Activated T-cell treated with anti-CD3 and anti-CD28 coated beads, Interleukin-2, amount 50 U/mL, for 4 hours (primary cell): ENCODE measurements at regions not wholly inside any gene's neighbourhood (a gene's known extent, or its start where the extent isn't known, plus 50 kb on each side); places are given as distances from the start of the nearest gene placed in this dataset.

Source experiments
- ATAC-seq, 2 donors: fragments of 200-7000 bp; cut with Tn5 transposase; one replicate each; pipeline ENCODE4 v1.10.0; 2021
- DNase-seq: peaks from one replicate; pipeline ENCODE4 v3.0.0-alpha.2; 2020
- H3K27me3 Mint-ChIP-seq: one replicate; pipeline ENCODE4 v1.8.0; 2021; ENCODE audit warnings: low read depth, mixed read lengths
- H3K36me3 Mint-ChIP-seq: one replicate; pipeline ENCODE4 v1.8.0; 2022; ENCODE audit warnings: mixed read lengths; ENCODE audit not compliant: insufficient read depth
- H3K4me1 Mint-ChIP-seq: one replicate; pipeline ENCODE4 v1.8.0; 2021; ENCODE audit warnings: low read depth, mixed read lengths
- H3K4me3 Mint-ChIP-seq: one replicate; pipeline ENCODE4 v1.8.0; 2021; ENCODE audit warnings: mild to moderate bottlenecking, moderate library complexity, mixed read lengths
- H3K9me3 Mint-ChIP-seq: one replicate; pipeline ENCODE4 v1.8.0; 2021; ENCODE audit warnings: mixed read lengths

DNA sequence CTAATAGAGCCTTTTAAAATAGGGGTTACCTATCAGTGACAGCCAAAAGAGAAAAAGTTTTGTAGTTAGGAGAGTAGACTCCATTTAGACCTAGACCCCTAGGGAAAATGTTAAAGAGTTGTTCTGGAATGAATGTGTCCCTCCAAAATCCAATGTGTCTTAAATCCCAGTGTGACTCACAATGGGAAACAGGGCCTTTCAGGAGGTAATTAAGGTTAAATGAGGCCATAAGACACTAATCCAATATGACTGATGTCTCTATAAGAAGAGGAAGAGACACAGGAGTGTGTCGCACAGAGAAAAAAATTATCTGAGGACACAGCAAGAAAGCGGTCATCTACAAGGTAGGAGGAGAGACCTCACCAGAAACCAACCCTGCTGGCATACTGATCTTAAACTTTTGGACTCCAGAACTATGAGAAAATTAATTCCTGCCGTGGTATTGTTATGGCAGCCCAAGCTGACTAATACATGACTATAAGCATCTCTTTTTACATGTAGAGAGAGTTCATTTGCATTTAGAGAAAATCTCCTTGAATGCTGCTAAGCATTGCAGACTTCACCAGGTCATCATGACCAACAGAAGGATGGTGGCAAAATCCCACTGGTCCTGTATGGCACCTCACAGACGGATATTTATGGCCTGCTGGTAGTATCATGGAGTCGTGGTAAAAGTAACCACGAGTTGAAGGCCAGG, 259.6 kb upstream of the TMTC1 start:
- no peaks in the 10 kb centered on the region for H3K27me3 Mint-ChIP-seq
- H3K9me3 Mint-ChIP-seq = peaks cover 5% of the 10 kb centered on the region
- H3K4me3 Mint-ChIP-seq = no peak overlapping the region
- DNase-seq (no peak), ATAC-seq (no peak)
- H3K36me3 Mint-ChIP-seq = no peaks in the 10 kb centered on the region
- no peaks in the 10 kb centered on the region for H3K4me1 Mint-ChIP-seq

GRCh38 chr12:30041096-30041495, 257.4 kb upstream of the TMTC1 start:
- no peak for DNase-seq
- Mint-ChIP-seq H3K9me3 (peaks cover 5% of the 10 kb centered on the region), H3K4me3 (no peak overlapping the region), H3K4me1 (no peaks in the 10 kb centered on the region), H3K27me3 (no peaks in the 10 kb centered on the region), H3K36me3 (no peaks in the 10 kb centered on the region)
- ATAC-seq = no peak

GRCh38 chr12:30030693-30031374, 247.1 kb upstream of the TMTC1 start:
- no peaks in the 10 kb centered on the region for H3K4me1 Mint-ChIP-seq
- ATAC-seq (no peak), DNase-seq (no peak)
- no peaks in the 10 kb centered on the region for H3K27me3 Mint-ChIP-seq
- H3K36me3 Mint-ChIP-seq = no peaks in the 10 kb centered on the region
- H3K9me3 Mint-ChIP-seq = peaks cover 5% of the 10 kb centered on the region
- H3K4me3 Mint-ChIP-seq = no peak overlapping the region

GRCh38 chr12:30026621-30027234, 243.0 kb upstream of the TMTC1 start:
- DNase-seq (no peak), ATAC-seq (no peak)
- H3K27me3 Mint-ChIP-seq = no peaks in the 10 kb centered on the region
- no peaks in the 10 kb centered on the region for H3K4me1 Mint-ChIP-seq
- no peak overlapping the region for H3K4me3 Mint-ChIP-seq
- H3K36me3 Mint-ChIP-seq = no peaks in the 10 kb centered on the region
- H3K9me3 Mint-ChIP-seq = no peaks in the 10 kb centered on the region

DNA sequence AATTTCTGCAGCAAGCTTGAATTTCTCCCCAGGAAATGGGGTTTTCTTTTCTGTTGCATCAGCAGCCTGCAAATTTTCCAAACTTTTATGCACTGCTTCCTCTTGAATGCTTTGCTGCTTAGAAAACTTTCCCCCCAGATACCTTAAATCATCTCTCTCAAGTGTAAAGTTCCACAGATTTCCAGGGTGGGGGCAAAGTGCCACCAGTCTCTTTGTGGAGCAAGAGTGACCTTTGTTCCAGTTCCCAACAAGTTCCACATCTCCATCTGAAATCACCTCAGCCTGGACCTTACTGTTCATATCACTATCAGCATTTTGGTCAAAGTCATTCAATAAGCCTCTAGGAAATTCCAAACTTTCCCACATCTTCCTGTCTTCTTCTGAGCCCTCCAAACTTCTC, 241.6 kb upstream of the TMTC1 start:
- Mint-ChIP-seq H3K36me3 (no peaks in the 10 kb centered on the region), H3K9me3 (no peaks in the 10 kb centered on the region), H3K4me1 (no peaks in the 10 kb centered on the region), H3K4me3 (no peak overlapping the region), H3K27me3 (no peaks in the 10 kb centered on the region)
- ATAC-seq (no peak), DNase-seq (no peak)

DNA sequence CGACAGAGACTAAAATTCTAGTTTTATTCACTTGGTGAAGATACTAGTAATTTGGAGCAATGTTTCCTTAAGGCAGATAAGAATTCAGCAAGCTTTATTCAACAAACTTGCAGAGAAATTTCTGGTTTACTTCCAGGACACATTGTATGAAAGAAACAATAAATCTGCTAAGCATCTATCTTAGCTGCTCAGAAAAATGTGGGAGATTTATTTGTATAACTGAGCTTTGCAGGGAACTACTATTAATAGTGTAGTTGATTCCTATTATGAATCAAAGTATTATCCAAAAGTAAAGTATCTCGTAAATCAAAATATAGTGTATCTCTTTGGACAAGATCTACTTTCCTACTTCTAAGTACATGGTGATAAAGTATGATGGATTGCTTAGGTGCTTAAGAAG, 239.4 kb upstream of the TMTC1 start:
- H3K4me1 Mint-ChIP-seq = no peaks in the 10 kb centered on the region
- DNase-seq (no peak), ATAC-seq (no peak)
- H3K4me3 Mint-ChIP-seq = no peak overlapping the region
- no peaks in the 10 kb centered on the region for H3K36me3 Mint-ChIP-seq
- H3K9me3 Mint-ChIP-seq = no peaks in the 10 kb centered on the region
- no peaks in the 10 kb centered on the region for H3K27me3 Mint-ChIP-seq

DNA sequence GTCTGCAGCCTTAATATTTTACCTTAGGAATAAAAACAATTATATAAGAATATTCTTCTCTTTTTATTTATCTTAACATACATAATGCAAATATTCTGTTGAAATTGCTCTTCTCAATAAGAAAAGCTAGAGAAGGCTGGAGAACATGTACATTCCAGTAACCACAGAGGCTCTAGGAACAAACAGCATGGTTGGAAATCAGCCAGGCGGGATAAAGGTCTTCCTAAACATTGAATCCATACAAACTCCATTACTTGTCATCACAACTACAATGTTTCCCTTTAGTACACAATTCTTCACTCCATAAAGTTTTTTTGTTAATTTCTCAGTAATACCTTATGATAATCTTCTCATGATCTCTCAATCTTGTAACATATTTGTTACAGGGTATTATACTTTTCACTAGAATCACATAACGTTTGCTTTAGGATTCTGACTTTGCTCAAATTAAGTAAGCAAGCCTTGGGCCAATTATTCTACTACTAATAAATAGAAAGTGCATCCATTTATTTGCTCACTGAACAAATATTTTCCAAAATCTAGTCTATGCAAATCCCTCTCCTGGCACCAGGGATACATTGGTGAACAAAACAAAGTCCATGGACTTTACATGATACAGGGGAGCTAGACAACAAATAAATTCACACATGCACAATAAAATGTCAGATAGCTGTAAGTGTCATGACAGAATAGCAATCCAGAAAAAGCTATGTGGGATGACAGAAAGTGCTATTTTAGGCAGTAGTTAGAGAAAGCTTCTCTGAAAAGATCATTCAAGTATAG, 237.5 kb upstream of the TMTC1 start:
- H3K9me3 Mint-ChIP-seq = no peaks in the 10 kb centered on the region
- no peak for DNase-seq

DNA sequence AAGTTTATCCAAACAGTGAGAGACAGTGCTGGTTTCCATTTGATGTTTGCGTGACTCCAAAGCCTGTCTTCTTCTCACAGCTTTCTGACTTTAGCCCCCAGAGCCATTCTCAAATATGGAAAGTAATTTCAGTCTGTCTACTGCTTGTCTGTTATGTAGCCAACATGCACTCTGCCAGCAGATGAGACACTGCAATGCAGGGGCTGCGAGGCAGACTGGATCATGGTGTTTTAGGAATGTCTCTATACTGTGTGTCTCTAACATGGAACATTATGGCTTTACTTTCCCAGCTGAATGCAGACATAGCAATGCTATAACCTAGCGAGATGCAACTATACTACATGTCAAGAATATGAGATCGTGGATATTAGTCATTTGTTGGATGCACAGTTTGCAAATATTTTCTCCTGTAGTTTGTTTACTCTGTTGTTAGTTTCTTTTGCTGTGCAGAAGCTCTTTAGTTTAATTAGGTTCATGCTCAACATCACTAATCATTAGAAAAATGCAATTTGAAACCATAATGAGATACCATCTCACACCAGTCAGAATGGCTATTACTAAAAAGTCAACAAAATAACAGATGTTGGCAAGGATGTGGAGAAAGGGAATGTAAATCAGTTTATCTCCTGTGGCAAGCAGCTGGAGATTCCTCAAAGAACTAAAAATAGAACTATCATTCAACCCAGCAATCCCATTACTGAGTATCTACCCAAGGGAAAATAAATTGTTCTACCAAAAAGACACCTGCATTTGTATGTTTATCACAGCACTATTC, 235.8 kb upstream of the TMTC1 start:
- Mint-ChIP-seq H3K4me1 (no peaks in the 10 kb centered on the region), H3K27me3 (no peaks in the 10 kb centered on the region), H3K9me3 (no peaks in the 10 kb centered on the region), H3K4me3 (no peak overlapping the region), H3K36me3 (no peaks in the 10 kb centered on the region)
- DNase-seq = no peak
- no peak for ATAC-seq

More for the DNA sequence above, 237.5 kb upstream of the TMTC1 start:
- H3K4me1 Mint-ChIP-seq = no peaks in the 10 kb centered on the region
- no peak overlapping the region for H3K4me3 Mint-ChIP-seq
- H3K36me3 Mint-ChIP-seq = no peaks in the 10 kb centered on the region
- no peak for ATAC-seq
- H3K27me3 Mint-ChIP-seq = no peaks in the 10 kb centered on the region

GRCh38 chr12:30016540-30017055, 232.9 kb upstream of the TMTC1 start:
- H3K9me3 Mint-ChIP-seq = no peaks in the 10 kb centered on the region
- peaks cover 2% of the 10 kb centered on the region for H3K27me3 Mint-ChIP-seq
- no peak overlapping the region for H3K4me3 Mint-ChIP-seq
- H3K4me1 Mint-ChIP-seq = no peaks in the 10 kb centered on the region
- ATAC-seq (no peak), DNase-seq (no peak)
- H3K36me3 Mint-ChIP-seq = no peaks in the 10 kb centered on the region

GRCh38 chr12:30015631-30016337, 232.0 kb upstream of the TMTC1 start:
- ATAC-seq = no peak
- H3K4me1 Mint-ChIP-seq = no peaks in the 10 kb centered on the region
- H3K36me3 Mint-ChIP-seq = no peaks in the 10 kb centered on the region
- no peak for DNase-seq
- H3K4me3 Mint-ChIP-seq = no peak overlapping the region
- peaks cover 2% of the 10 kb centered on the region for H3K27me3 Mint-ChIP-seq
- H3K9me3 Mint-ChIP-seq = no peaks in the 10 kb centered on the region

GRCh38 chr12:30014991-30015390, 231.2 kb upstream of the TMTC1 start:
- H3K36me3 Mint-ChIP-seq = no peaks in the 10 kb centered on the region
- H3K4me1 Mint-ChIP-seq = no peaks in the 10 kb centered on the region
- DNase-seq (no peak), ATAC-seq (no peak)
- H3K9me3 Mint-ChIP-seq = no peaks in the 10 kb centered on the region
- peaks cover 2% of the 10 kb centered on the region for H3K27me3 Mint-ChIP-seq
- no peak overlapping the region for H3K4me3 Mint-ChIP-seq

GRCh38 chr12:30012816-30013450, 229.2 kb upstream of the TMTC1 start:
- Mint-ChIP-seq H3K27me3 (peaks cover 2% of the 10 kb centered on the region), H3K9me3 (no peaks in the 10 kb centered on the region), H3K36me3 (no peaks in the 10 kb centered on the region), H3K4me1 (no peaks in the 10 kb centered on the region), H3K4me3 (no peak overlapping the region)
- ATAC-seq (no peak), DNase-seq (no peak)
